HepG2 (cell line): ENCODE measurements at regions not wholly inside any gene's neighbourhood (a gene's known extent, or its start where the extent isn't known, plus 50 kb on each side); places are given as distances from the start of the nearest gene placed in this dataset.

Experiments
- ATRX ChIP-seq: sonication (generic); formaldehyde crosslinking; IDR thresholded peaks from 2 replicates; pipeline ENCODE4 v1.4.0; 2020; ENCODE audit warnings: missing genetic modification reagents, borderline replicate concordance
- HINFP ChIP-seq: sonication (generic); formaldehyde crosslinking; IDR thresholded peaks from 2 replicates; pipeline ENCODE4 v1.4.0; 2020; ENCODE audit warnings: low read depth, mild to moderate bottlenecking, missing genetic modification reagents
- HMGA1 ChIP-seq: sonication (generic); formaldehyde crosslinking; conservative IDR thresholded peaks from 2 replicates; pipeline ENCODE4 v1.4.0; 2020; ENCODE audit warnings: missing genetic modification reagents
- HNRNPH1 ChIP-seq: fragments of 200-400 bp; formaldehyde crosslinking; optimal IDR thresholded peaks from 2 replicates; pipeline ENCODE3; 2017; ENCODE audit warnings: mild to moderate bottlenecking, low read depth, low read length
- HOXA5 ChIP-seq: sonication (generic); formaldehyde crosslinking; IDR thresholded peaks from 2 replicates; pipeline ENCODE4 v1.4.0; 2020; ENCODE audit warnings: missing genetic modification reagents
- MAFF ChIP-seq: IDR thresholded peaks from 2 replicates; pipeline ENCODE4 v1.6.1; 2011; ENCODE audit warnings: low read depth, low read length, improper control_type of control experiment
- MTF2 ChIP-seq: sonication (generic); formaldehyde crosslinking; IDR thresholded peaks from 2 replicates; pipeline ENCODE4 v1.5.0; 2020; ENCODE audit warnings: missing genetic modification reagents, borderline replicate concordance
- PAF1 ChIP-seq: IDR thresholded peaks from 2 replicates; pipeline ENCODE4 v1.6.1; 2016; ENCODE audit warnings: missing genetic modification reagents, missing compliant biosample characterization
- PCBP1 ChIP-seq: fragments of 200-400 bp; formaldehyde crosslinking; IDR thresholded peaks from 2 replicates; pipeline ENCODE4 v1.6.1; 2017; ENCODE audit warnings: mild to moderate bottlenecking, low read depth, low read length, borderline replicate concordance
- SNAPC5 ChIP-seq: sonication (generic); formaldehyde crosslinking; IDR thresholded peaks from 2 replicates; pipeline ENCODE4 v1.8.1; 2023; ENCODE audit warnings: mild to moderate bottlenecking, missing genetic modification reagents, borderline replicate concordance
- SSRP1 ChIP-seq: IDR thresholded peaks from 2 replicates; pipeline ENCODE4 v1.6.1; 2016; ENCODE audit warnings: control low read depth
- TGIF2 ChIP-seq: IDR thresholded peaks from 2 replicates; pipeline ENCODE4 v1.6.1; 2016; ENCODE audit warnings: control low read depth, missing compliant biosample characterization
- THAP8 ChIP-seq: sonication (generic); formaldehyde crosslinking; IDR thresholded peaks from 2 replicates; pipeline ENCODE4 v1.5.1; 2020; ENCODE audit warnings: missing genetic modification reagents, mild to moderate bottlenecking, borderline replicate concordance
- TRIM22 ChIP-seq: fragments of 450-650 bp; IDR thresholded peaks from 2 replicates; pipeline ENCODE4 v1.6.1; 2017
- ZBTB33 ChIP-seq: sonication (generic); formaldehyde crosslinking; IDR thresholded peaks from 2 replicates; pipeline ENCODE4 v1.4.0; 2020; ENCODE audit warnings: missing genetic modification reagents
- ZMAT5 ChIP-seq: sonication (generic); formaldehyde crosslinking; IDR thresholded peaks from 2 replicates; pipeline ENCODE4 v1.5.0; 2020; ENCODE audit warnings: mild to moderate bottlenecking, low read depth, missing genetic modification reagents, borderline replicate concordance
- ZNF24 ChIP-seq: fragments of 450-650 bp; IDR thresholded peaks from 2 replicates; pipeline ENCODE4 v1.6.1; 2017; ENCODE audit warnings: antibody characterized with exemption, mild to moderate bottlenecking
- ZNF460 ChIP-seq: sonication (generic); formaldehyde crosslinking; IDR thresholded peaks from 2 replicates; pipeline ENCODE4 v1.5.1; 2020; ENCODE audit warnings: missing genetic modification reagents, mild to moderate bottlenecking, borderline replicate concordance
- ZNF598 ChIP-seq: sonication (generic); formaldehyde crosslinking; IDR thresholded peaks from 2 replicates; pipeline ENCODE4 v1.5.1; 2020; ENCODE audit warnings: mild to moderate bottlenecking, missing genetic modification reagents, borderline replicate concordance
- ZNF615 ChIP-seq: sonication (generic); formaldehyde crosslinking; IDR thresholded peaks from 2 replicates; pipeline ENCODE4 v1.5.0; 2020; ENCODE audit warnings: mild to moderate bottlenecking, missing genetic modification reagents, borderline replicate concordance
- ZNF639 ChIP-seq: conservative IDR thresholded peaks from 2 replicates; pipeline ENCODE4 v1.6.1; 2018; ENCODE audit warnings: missing genetic modification reagents
- ZSCAN25 ChIP-seq: sonication (generic); formaldehyde crosslinking; IDR thresholded peaks from 2 replicates; pipeline ENCODE4 v1.8.0; 2022; ENCODE audit warnings: mild to moderate bottlenecking, missing genetic modification reagents

GRCh38 chr2:234845602-234846590, 105.9 kb upstream of the SH3BP4 start (continued):
- TF ChIP-seq HNRNPH1 (no peak), PAF1 (CRISPR knock-in tag) (no peak), ZBTB33 (CRISPR knock-in tag) (no peak), TGIF2 (CRISPR knock-in tag) (no peak), ATRX (CRISPR knock-in tag) (no peak), ZNF598 (no peak), MTF2 (CRISPR knock-in tag) (no peak), ZMAT5 (CRISPR knock-in tag) (no peak), ZNF24 (no peak), HINFP (CRISPR knock-in tag) (no peak), HMGA1 (CRISPR knock-in tag) (no peak), ZNF460 (no peak; the same call in 1 of the 2 replicates), HOXA5 (CRISPR knock-in tag) (no peak), MAFF (no peak), SNAPC5 (CRISPR knock-in tag) (no peak), TRIM22 (no peak), SSRP1 (CRISPR knock-in tag) (no peak), ZNF615 (CRISPR knock-in tag) (no peak), PCBP1 (no peak), ZSCAN25 (CRISPR knock-in tag) (no peak), ZNF639 (no peak), THAP8 (CRISPR knock-in tag) (no peak)
